Kidney epithelial cell (primary cell): ENCODE measurements at regions not wholly inside any gene's neighbourhood (a gene's known extent, or its start where the extent isn't known, plus 50 kb on each side); places are given as distances from the start of the nearest gene placed in this dataset.
"Not testable (repeated sequence)": the region's sequence is repeated elsewhere in the genome, so short reads cannot be mapped to it uniquely, and the experiment has no call there.

Experiments used
- DNase-seq: peaks from one replicate; pipeline ENCODE4 v3.0.0-alpha.2; 2010; ENCODE audit warnings: low read depth
- H3K27me3 ChIP-seq: 2 replicates; pipeline ENCODE4 v1.6.0; 2011; ENCODE audit warnings: low read length; ENCODE audit not compliant: control insufficient read depth, insufficient read depth
- H3K36me3 ChIP-seq: 2 replicates; pipeline ENCODE4 v1.5.1; 2011; ENCODE audit warnings: low read length; ENCODE audit not compliant: control insufficient read depth, insufficient read depth
- H3K4me3 ChIP-seq: 2 replicates; pipeline ENCODE4 v1.5.1; 2011; ENCODE audit warnings: low read depth, mild to moderate bottlenecking, control low read depth, low read length
- CTCF ChIP-seq: IDR thresholded peaks from 2 replicates; pipeline ENCODE4 v1.5.1; 2011; ENCODE audit warnings: mild to moderate bottlenecking, moderate library complexity, low read length, control low read depth, inconsistent platforms; ENCODE audit not compliant: insufficient read depth, poor library complexity, severe bottlenecking

- H3K4me3 ChIP-seq = no peak overlapping the region
- no peaks in the 10 kb centered on the region for H3K27me3 ChIP-seq
- no peak for TF ChIP-seq CTCF
- H3K36me3 ChIP-seq = no peaks in the 10 kb centered on the region
- DNase-seq = no peak
Observed at GRCh38 chr12:79998554-79998953, 63.7 kb upstream of the PPP1R12A start.

GRCh38 chr12:79997096-79997791 is 62.3 kb upstream of the PPP1R12A start:
- TF ChIP-seq CTCF = no peak
- Histone ChIP-seq H3K27me3 (no peaks in the 10 kb centered on the region), H3K36me3 (no peaks in the 10 kb centered on the region), H3K4me3 (no peak overlapping the region)
- DNase-seq = no peak

- not testable (repeated sequence) for H3K36me3 ChIP-seq, DNase-seq, H3K27me3 ChIP-seq, H3K4me3 ChIP-seq
Observed at GRCh38 chr12:79995385-79996084, 60.6 kb upstream of the PPP1R12A start.

GRCh38 chr12:79993106-79993862 is 58.4 kb upstream of the PPP1R12A start:
- no peak for TF ChIP-seq CTCF
- no peak for DNase-seq

GRCh38 chr12:79991586-79991985 is 56.7 kb upstream of the PPP1R12A start:
- no peaks in the 10 kb centered on the region for H3K27me3 ChIP-seq
- no peak for DNase-seq
- no peak for TF ChIP-seq CTCF
- no peak overlapping the region for H3K4me3 ChIP-seq
- no peaks in the 10 kb centered on the region for H3K36me3 ChIP-seq

More at GRCh38 chr12:79993106-79993862, 58.4 kb upstream of the PPP1R12A start:
- Histone ChIP-seq H3K27me3 (no peaks in the 10 kb centered on the region), H3K36me3 (no peaks in the 10 kb centered on the region), H3K4me3 (no peak overlapping the region)

- not testable (repeated sequence) for H3K36me3 ChIP-seq, H3K27me3 ChIP-seq, DNase-seq, H3K4me3 ChIP-seq
Observed at GRCh38 chr12:79990509-79991338, 55.8 kb upstream of the PPP1R12A start.
